CD4-positive, alpha-beta T cell treated with Interferon alpha-2 for 1 hour (primary cell): ENCODE measurements at regions not wholly inside any gene's neighbourhood (a gene's known extent, or its start where the extent isn't known, plus 50 kb on each side); places are given as distances from the start of the nearest gene placed in this dataset.
"Not testable (repeated sequence)": the region's sequence is repeated elsewhere in the genome, so short reads cannot be mapped to it uniquely, and the experiment has no call there.

ENCODE experiments used
- DNase-seq, 2 donors: peaks; one replicate each; pipeline ENCODE4 v3.0.0-alpha.2; 2020 to 2022

DNA sequence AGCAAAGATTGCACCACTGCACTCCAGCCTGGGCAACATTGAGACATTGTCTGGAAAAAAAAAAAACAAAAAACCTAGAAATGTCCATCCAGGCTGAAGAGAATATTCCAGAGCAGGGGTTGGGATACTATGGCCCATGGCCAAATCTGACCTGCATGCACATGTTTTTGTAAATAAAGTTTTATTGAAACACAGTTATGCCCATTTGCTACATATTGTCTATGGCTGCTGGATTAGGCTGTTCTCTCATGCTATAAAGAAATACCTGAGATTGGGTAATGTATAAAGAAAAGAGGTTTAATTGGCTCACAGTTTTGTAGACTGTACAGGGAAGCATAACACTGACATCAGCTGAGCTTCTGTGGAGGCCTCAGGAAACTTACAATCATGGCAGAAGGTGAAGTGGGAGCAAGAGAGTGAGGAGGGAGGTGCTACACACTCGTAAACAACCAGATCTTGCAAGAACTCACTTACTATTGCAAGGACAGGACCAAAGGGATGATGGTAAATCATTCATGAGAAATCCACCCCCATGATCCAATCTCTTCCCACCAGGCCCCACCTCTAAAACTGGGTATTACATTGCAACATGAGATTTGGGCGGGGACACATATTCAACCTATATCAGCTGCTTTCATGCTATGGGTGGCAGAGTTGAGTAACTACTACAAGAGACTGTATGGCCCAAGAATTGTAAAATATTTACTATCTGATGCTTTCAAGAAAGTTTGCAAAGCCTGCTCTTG is 137.8 kb upstream of the ROPN1B start:
- DNase-seq, result not testable (repeated sequence)

DNA sequence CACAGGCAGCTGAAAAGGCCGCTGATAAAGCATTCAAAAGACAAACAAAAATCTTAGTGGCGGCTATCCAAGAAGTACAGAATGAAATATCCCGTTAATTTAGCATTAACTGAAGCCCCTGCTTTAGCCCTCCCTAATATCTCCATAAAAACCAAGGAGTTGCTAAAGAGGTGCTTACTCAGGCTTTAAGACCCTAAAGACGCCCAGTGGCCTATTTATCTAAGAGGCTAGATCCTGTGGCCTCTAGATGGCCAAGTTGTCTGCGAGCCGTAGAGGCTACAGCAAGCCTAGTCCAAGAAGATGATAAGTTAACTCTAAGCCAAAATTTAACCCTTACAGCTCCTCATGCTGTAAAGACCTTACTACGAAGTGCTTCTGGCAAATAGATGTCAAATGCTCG is 133.4 kb upstream of the ROPN1B start:
- DNase-seq, result peak in 1 of 2 donors; percentile 16

DNA sequence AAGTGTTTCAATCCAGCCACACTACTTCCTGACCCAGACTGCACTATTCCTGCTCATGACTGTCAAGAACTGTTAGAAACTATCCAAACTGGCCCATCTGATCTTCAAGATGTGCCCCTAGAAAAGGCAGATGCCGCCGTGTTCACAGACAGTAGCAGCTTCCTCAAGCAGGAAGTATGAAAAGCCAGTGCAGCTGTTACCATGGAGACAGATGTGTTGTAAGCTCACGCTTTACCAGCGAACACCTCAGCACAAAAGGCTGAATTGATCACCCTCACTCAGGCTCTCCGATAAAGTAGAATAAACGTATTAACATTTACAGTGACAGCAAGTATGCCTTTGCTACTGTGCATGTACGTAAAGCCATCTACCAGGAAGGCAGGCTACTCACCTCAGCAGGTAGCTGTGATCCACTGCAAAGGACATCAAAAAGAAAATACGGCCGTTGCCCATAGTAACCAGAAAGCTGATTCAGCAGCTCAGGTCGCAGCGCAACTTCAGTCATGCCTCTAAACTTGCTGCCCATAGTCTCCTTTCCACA is 132.9 kb upstream of the ROPN1B start:
- DNase-seq, result peak; percentile 55 to 77

- peak in 1 of 2 donors; percentile 50 for DNase-seq
Observed at GRCh38 chr3:125836786-125837185, 132.2 kb upstream of the ROPN1B start.

DNA sequence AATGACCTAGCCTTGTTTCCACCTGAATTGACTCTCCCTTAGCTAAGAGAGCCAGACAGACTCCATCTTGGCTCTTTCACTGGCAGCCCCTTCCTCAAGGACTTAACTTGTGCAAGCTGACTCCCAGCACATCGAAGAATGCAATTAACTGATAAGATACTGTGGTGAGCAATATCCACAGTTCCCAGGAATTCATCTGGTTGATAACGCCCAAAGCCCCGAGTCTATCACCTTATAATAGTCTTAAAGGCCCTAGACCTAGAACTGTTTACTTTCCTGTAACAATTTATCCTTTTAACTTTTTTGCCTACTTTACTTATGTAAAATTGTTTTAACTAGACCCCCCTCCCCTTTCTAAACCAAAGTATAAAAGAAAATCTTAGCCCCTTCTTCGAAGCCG is 130.1 kb upstream of the ROPN1B start:
- DNase-seq, result not testable (repeated sequence)

DNA sequence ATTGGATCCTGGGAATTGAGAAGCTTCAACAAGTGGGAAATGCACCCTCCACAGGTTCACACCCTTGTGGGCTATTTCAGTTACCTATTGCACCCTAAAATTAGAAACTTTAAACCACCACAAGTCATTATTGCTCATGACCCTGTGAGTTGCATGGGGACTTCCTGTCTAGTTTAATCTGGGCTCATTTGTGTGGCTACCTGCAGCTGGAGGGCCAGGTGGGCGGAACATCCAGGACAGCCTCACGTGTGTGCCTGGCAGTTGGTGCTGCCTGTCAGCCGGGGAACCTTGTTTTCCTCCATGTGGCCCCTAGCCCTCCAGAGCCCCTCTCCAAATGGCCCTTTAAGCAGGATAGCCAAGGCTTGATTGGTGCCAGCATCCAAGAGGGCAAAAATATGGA is 128.5 kb upstream of the ROPN1B start:
- not testable (repeated sequence) for DNase-seq

GRCh38 chr3:125847966-125848365 is 121.0 kb upstream of the ROPN1B start:
- not testable (repeated sequence) for DNase-seq

- DNase-seq, result not testable (repeated sequence)
Observed at GRCh38 chr3:125855006-125855405, 114.0 kb upstream of the ROPN1B start.

GRCh38 chr3:125860547-125860946 is 108.4 kb upstream of the ROPN1B start:
- DNase-seq, result not testable (repeated sequence)

DNA sequence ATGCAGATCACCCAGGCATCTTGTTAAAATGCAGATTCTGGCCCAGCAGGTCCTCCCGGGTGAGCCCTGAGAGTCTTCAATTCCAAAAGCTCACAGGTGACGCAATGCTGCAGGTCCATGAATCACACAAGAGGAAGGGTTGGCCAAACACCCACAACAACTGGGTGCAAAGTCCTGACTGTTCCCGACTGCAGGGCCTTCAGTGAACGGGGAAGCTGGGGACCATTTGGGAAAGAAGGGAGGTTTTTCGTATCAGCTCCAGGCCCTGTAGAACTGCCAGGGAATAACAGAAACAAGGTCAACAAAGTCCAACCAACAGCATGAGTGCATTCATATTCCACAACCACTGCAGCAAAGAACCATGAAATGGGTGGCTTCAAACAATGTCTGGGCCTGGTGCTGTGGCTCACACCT is 106.1 kb upstream of the ROPN1B start:
- DNase-seq, result not testable (repeated sequence)

DNA sequence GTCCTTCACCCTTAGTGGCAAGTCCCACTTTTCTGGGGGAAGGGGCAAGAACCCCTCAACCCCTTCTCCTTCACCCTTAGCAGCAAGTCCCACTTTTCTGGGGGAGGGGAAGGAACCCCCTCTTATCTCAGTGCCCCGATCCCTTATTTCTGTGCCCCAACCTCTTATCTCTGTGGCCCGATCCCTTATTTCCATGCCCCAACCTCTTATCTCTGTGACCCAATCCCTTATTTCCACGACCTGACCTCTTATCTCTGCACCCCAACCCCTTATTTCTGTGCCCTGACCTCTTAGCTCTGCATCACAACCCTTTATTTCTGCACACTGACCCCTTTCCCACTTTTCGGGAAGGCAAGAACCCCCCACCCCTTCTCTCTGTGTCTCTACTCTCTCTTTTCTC is 104.4 kb upstream of the ROPN1B start:
- DNase-seq, result not testable (repeated sequence)

DNA sequence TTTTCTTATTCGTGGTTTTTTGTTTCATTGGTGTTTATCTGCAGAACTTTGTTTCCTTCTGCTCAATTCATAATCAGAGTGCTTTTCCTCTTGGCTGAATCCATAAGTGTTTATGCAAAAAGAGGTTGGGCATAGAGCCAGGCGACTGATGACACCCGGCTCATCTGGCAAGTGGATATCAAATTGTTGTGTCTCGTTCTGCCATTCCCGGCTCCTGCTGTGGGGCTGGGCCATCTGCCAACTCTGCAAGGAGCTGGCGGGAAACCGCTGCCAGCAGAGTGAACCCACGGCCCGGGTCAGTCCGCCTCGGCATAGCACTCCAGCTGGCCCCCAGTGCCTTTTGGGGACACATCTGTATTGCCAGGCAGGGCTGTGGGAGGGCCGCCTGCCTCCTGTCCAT is 83.0 kb upstream of the ROPN1B start:
- DNase-seq, result not testable (repeated sequence)

- not testable (repeated sequence) for DNase-seq
Observed at GRCh38 chr3:125899181-125899580, 69.8 kb upstream of the ROPN1B start.

GRCh38 chr3:125901473-125901872 is 67.5 kb upstream of the ROPN1B start:
- not testable (repeated sequence) for DNase-seq

- DNase-seq, result not testable (repeated sequence)
Observed at GRCh38 chr3:125903780-125904455, 65.1 kb upstream of the ROPN1B start.

DNA sequence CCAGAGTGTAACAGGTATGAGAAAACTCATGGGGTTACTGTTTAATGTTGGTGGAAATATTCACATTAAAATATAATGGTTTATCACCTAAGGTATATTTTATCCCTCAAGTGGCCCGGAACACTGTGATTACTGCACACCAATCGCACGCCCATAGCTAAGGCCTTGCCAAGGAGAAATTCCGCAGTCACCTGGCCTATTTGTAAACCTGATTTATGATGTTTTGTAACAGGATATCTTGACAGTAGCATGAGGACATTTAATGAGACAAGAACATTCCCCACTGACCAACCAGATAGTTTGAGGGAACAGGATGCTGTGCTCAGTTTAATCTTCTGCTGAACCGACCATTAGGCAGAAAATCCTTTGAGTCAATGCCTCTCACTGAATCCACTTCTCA is 61.7 kb upstream of the ROPN1B start:
- DNase-seq, result not testable (repeated sequence)

DNA sequence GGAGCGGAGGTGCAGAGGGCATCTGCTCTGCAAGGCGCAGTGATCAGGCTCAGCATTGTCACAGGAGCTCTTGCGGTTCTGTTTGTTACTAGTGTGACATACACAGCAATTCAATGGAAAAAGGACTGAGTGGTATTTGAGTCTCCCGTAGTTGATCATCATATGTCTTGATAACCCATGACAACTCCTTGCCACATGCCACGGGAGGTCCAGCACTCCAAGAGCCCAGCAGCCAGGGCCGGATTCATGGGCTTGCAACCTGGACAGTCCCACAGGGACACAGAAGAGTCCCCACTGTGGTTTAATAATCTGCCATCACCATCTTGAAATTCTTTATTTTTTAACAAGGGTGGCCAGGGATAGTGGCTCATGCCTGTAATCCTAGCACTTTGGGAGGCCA is 58.1 kb upstream of the ROPN1B start:
- DNase-seq, result not testable (repeated sequence)

- DNase-seq, result not testable (repeated sequence)
Observed at GRCh38 chr3:125914608-125915436, 54.2 kb upstream of the ROPN1B start.

GRCh38 chr3:125915437-125915787 is 53.6 kb upstream of the ROPN1B start:
- DNase-seq, result not testable (repeated sequence)

DNA sequence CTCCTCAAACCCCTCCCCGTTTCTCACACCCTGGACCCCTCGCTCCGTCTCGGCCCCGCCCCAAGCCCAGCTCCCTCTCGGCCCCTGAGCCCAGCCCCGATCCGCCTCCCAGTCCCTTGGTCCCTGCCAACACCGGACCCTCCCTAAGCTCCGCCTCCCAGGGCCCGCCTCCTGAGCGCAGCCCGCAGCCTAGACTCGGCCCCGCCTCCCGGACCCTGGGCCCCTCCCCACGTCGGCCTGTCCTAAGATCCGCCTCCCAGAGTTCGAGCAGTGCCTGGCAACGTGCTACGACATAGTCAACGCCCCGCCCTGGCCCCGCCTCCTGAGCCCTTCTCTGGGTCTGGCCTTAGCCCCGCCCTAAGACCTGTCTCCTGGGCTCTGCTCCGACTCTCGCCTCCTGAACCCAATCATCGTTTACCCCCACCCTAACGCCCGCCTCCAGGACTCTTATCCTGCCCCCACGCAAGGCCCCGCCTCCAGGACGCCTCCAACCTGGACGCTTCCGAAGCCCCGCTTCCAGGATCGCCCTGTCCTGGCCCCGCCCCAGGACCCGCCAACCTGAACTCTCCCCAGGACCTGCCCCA is 53.1 kb upstream of the ROPN1B start:
- peak; percentile 100 for DNase-seq

DNA sequence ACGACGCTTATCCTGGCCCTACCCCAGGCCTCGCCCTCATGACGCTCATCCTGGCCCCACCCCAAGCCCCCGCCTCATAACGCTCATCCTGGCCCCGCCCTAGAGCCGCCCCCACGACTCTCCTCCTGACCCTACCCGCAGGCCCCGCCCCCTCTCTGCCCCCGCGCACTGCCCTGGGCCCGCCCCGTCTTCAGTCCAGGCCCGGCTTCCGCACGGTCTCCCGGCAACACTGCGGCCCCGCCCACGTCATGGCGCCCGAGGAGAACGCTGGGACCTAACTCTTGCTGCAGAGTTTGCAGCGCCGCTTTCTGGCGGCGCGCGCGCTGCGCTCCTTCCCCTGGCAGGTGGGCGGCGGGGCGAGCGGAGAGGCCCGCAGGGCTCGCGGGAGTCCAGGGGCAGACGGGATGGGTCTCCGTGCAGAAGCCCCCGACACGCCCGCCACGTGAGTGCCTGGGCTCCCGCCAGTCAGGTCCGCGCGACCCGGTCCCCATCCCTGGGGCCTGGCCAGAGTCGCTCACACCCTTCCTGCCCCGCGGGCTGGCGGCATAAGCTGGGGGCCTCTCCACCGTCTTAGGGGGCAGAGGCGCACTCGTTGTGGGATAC is 52.5 kb upstream of the ROPN1B start:
- no peak for DNase-seq

DNA sequence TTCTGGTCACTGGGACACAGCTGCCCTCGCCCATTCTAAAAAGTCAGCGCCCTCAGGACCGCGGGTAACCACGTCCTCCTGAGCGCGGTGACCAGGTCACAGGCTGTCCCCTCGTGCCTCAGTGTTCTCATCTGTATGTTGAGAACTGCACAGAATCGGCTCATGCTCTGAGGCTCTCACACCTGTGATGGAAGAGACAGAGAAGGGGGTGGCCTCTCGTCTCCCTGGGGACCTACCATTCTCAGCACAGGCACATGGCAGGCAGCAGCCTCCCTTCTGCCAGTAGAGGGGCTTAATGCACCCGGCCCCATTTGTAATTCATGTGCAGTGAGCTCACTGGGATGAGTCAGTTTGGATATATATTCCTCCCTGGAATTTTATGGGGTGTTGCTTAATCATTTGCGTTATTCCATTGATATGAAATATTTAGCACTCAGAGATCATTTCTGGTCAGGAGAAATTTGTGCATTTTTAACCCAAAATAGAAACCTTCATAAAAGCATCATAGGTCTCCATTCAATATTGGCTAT is 51.9 kb upstream of the ROPN1B start:
- peak; percentile 21 to 23 for DNase-seq
